A549 (cell line): ENCODE measurements at regions not wholly inside any gene's neighbourhood (a gene's known extent, or its start where the extent isn't known, plus 50 kb on each side); places are given as distances from the start of the nearest gene placed in this dataset.

ENCODE experiments used
- BHLHE40 ChIP-seq: IDR thresholded peaks from 2 replicates; pipeline ENCODE4 v1.6.1; 2012; ENCODE audit warnings: low read depth, low read length, inconsistent platforms
- CTCF ChIP-seq: fragments of >200 bp; sonication (Bioruptor Twin); formaldehyde crosslinking; IDR thresholded peaks from 3 replicates; pipeline ENCODE4 v1.5.1; 2016
- HOXB5 ChIP-seq: fragments of 250-450 bp; sonication (Bioruptor Pico); IDR thresholded peaks from 2 replicates; pipeline ENCODE4 v1.5.0; 2020; ENCODE audit warnings: mild to moderate bottlenecking, moderate library complexity
- MAX ChIP-seq: IDR thresholded peaks from 2 replicates; pipeline ENCODE4 v1.6.1; 2012
- RAD21 ChIP-seq, 2 experiments: fragments of >200 bp in 1 of 2; sonication (Bioruptor Twin) in 1 of 2; formaldehyde crosslinking in 1 of 2; IDR thresholded peaks in 1 of 2; conservative IDR thresholded peaks in 1 of 2; 2 replicates in 1 of 2; 3 replicates in 1 of 2; pipeline ENCODE4 v1.6.1; 2012 to 2018; ENCODE audit warnings: inconsistent platforms in 1 of 2
- RCOR1 ChIP-seq: fragments of 150-350 bp; IDR thresholded peaks from 2 replicates; pipeline ENCODE4 v1.6.1; 2014; ENCODE audit warnings: antibody characterized with exemption, low read length, low read depth
- ZNF302 ChIP-seq: fragments of 250-450 bp; sonication (Bioruptor Pico); IDR thresholded peaks from 2 replicates; pipeline ENCODE4 v1.9.0; 2021; ENCODE audit warnings: inconsistent platforms, mild to moderate bottlenecking, moderate library complexity

GRCh38 chr20:48180024-48180423 lies 394.7 kb upstream of the SULF2 start:
- TF ChIP-seq HOXB5 (CRISPR knock-in tag) (peak; percentile 66; the same call in 1 of the 2 replicates), ZNF302 (CRISPR knock-in tag) (no peak), CTCF (no peak), RAD21 (conservative IDR thresholded peaks at IDR 0.05 in 1 of 2, IDR thresholded peaks at IDR 0.05 in 1 of 2) (no peak), RCOR1 (no peak), MAX (no peak), BHLHE40 (no peak)
